ENCODE measurements at regions not wholly inside any gene's neighbourhood (a gene's known extent, or its start where the extent isn't known, plus 50 kb on each side); places are given as distances from the start of the nearest gene placed in this dataset.

- H3K4me3 ChIP-seq (ENCODE audit: low read length) = no peak overlapping the region
- no peaks in the 10 kb centered on the region for H3F3A ChIP-seq (ENCODE audit: insufficient read depth, low read length)
- H3K9me2 ChIP-seq (replicated peaks; ENCODE audit: insufficient read depth, low read length) = no peaks in the 10 kb centered on the region
- no peak overlapping the region for H3K27ac ChIP-seq (ENCODE audit: low read length)
- H3K27me3 ChIP-seq (replicated peaks; ENCODE audit: insufficient read depth, low read length) = no peaks in the 10 kb centered on the region
- no peaks in the 10 kb centered on the region for H4K20me1 ChIP-seq (ENCODE audit: insufficient read depth, low read length)
- H3K4me2 ChIP-seq (ENCODE audit: low read depth, low read length) = no peak overlapping the region
- H3K36me3 ChIP-seq (replicated peaks; ENCODE audit: insufficient read depth, low read length) = no peaks in the 10 kb centered on the region
- H3K4me1 ChIP-seq (ENCODE audit: low read length) = no peaks in the 10 kb centered on the region
- TF ChIP-seq CTCF (IDR thresholded peaks at IDR 0.05; ENCODE audit: low read length) = peak; percentile 90
- no peak for TF ChIP-seq EZH2phosphoT487 (IDR thresholded peaks at IDR 0.05; ENCODE audit: low read length)
- H3K79me2 ChIP-seq (ENCODE audit: low read length) = no peaks in the 10 kb centered on the region
- no peaks in the 10 kb centered on the region for H3K9me3 ChIP-seq (replicated peaks; ENCODE audit: insufficient read depth, low read length)
- DNase-seq = peak; percentile 36
- H2AFZ ChIP-seq (ENCODE audit: low read length) = 0 out of 2 replicates have a peak overlapping the region, but pooled peaks have one; percentile 19
- H3K9ac ChIP-seq (ENCODE audit: low read length) = no peak overlapping the region
These were observed 51.8 kb upstream of the FAM89A start for GRCh38 chr1:231091831-231092301.

GRCh38 chr1:231091415-231091814 lies 51.4 kb upstream of the FAM89A start:
- no peaks in the 10 kb centered on the region for H3K4me1 ChIP-seq (ENCODE audit: low read length)
- H3K79me2 ChIP-seq (ENCODE audit: low read length) = no peaks in the 10 kb centered on the region
- no peaks in the 10 kb centered on the region for H3K9me3 ChIP-seq (replicated peaks; ENCODE audit: insufficient read depth, low read length)
- no peak overlapping the region for H3K9ac ChIP-seq (ENCODE audit: low read length)
- TF ChIP-seq EZH2phosphoT487 (IDR thresholded peaks at IDR 0.05; ENCODE audit: low read length) (no peak), EZH2 (optimal IDR thresholded peaks at IDR 0.05; ENCODE audit: low read depth, low read length) (no peak), CTCF (IDR thresholded peaks at IDR 0.05; ENCODE audit: low read length) (no peak)
- no peak for DNase-seq
- no peaks in the 10 kb centered on the region for H3K27me3 ChIP-seq (replicated peaks; ENCODE audit: insufficient read depth, low read length)
- no peaks in the 10 kb centered on the region for H4K20me1 ChIP-seq (ENCODE audit: insufficient read depth, low read length)
- H3K4me3 ChIP-seq (ENCODE audit: low read length) = no peak overlapping the region
- 0 out of 2 replicates have a peak overlapping the region, but pooled peaks have one; percentile 19 for H2AFZ ChIP-seq (ENCODE audit: low read length)
- no peaks in the 10 kb centered on the region for H3F3A ChIP-seq (ENCODE audit: insufficient read depth, low read length)
- no peaks in the 10 kb centered on the region for H3K36me3 ChIP-seq (replicated peaks; ENCODE audit: insufficient read depth, low read length)
- H3K4me2 ChIP-seq (ENCODE audit: low read depth, low read length) = no peak overlapping the region
- H3K9me2 ChIP-seq (replicated peaks; ENCODE audit: insufficient read depth, low read length) = no peaks in the 10 kb centered on the region
- H3K27ac ChIP-seq (ENCODE audit: low read length) = no peak overlapping the region
